ENCODE measurements at regions not wholly inside any gene's neighbourhood (a gene's known extent, or its start where the extent isn't known, plus 50 kb on each side); places are given as distances from the start of the nearest gene placed in this dataset.
"Not testable (repeated sequence)": the region's sequence is repeated elsewhere in the genome, so short reads cannot be mapped to it uniquely, and the experiment has no call there.

DNA sequence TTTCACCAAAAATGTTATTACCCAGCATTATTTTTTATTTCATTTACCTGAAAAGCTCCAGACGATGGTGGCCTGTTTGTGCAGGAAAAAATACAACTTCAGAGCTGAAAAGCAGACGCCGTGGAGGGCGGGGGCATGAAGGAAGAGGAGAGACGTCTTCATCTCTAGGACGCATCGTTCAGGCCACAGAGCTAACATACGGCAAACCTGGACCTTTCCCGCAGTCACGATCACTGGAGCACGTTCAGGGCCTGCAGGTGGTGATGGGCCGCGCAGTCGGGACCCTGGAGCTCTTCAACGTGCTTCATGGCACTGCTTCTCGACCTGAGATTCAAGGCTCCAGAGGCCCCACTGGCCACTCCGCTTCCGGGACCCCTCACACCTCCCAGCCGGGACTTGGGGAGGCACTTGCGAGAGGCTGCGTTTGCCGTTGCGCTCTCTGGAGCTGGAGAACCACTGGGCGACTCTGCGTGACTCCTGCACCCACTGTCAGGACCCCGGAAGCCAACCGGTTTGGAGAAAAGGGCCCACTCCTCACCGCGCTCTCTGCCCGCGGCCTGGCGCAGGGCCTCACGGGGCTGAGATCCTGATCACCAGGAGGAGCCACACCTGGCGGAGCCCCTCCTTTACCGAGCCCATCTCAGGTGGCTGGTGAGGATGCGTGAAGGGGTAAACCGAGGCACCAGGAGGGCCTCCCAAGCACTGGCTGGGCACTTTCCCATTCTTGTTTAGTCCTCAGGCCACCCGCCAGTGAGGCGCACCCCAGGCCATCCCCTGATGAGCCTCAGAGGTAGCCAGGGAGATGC is 164.4 kb upstream of the AFDN start:
- DNase-seq (ENCODE audit: low spot score): no peak

DNA sequence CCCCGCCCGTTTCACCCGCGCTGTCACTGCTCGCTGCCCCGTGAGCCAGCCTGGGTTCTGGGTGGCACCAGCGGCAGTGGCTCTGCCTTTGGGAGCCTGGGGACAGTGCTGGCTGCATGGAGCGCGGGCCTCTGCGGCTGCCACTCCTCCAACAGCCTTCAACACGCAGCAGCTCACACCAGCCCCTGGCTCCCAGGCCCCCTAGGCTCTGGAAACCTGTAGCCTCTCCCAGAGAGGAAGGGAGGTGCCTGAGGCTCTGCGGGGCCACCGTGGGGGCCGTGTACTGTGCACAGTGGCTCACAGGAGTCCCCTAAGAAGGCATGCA is 163.9 kb upstream of the AFDN start:
- FAIRE-seq (no peak), DNase-seq (ENCODE audit: low spot score) (no peak)

More for the DNA sequence above, 164.4 kb upstream of the AFDN start:
- no peak for FAIRE-seq

DNA sequence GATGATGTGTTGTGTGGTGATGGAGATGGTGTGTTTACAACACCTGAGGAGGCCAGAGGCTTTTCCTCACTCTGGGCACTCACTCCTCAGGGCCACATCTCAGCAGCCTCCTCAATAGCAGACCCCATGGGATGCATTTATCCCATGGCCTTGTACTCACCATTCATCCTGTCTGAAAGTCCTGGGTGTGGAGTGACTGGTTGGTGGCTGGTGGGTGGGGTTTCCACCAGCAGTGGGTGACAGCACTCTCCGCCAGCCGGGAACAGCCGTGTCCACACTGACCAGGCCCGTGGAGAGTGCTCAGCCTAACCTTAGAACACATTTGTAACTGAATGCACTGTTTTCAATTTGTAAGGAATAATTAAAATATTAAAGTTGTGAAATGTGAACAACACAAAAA is 163.4 kb upstream of the AFDN start:
- no peak for DNase-seq (ENCODE audit: low spot score)
- FAIRE-seq: no peak

DNA sequence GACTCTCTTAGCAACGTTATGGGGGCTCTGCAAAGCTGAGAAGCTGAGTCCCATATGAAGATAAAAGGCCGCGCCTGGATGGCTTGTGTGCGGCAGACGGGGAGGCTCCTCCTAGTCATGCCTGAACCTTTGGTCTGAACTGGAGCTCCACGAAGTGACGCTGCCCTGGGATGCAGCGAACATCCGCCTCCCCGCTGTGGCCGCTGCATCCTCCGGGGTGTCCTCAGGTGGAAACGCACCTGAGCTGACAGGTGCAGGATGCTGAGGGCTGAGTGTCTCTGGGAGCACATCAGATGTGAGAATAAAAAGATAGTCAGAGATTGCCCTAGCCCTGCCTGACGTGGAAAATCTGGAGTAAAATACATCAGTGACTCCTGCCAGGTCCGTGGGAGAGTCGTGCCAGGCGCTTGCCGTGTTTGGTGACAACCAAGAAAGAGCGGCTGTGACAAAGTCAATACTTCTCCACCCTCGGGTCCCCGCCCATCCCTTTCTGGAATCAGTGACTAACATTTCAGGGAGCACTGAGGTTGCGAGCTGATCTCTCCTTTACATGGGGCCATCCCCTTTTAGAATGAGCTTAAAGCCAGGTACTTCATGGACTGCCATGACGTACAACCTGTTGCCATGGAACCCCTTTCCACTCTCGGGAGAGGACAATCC is 162.8 kb upstream of the AFDN start:
- no peak for DNase-seq (ENCODE audit: low spot score)
- no peak for FAIRE-seq

DNA sequence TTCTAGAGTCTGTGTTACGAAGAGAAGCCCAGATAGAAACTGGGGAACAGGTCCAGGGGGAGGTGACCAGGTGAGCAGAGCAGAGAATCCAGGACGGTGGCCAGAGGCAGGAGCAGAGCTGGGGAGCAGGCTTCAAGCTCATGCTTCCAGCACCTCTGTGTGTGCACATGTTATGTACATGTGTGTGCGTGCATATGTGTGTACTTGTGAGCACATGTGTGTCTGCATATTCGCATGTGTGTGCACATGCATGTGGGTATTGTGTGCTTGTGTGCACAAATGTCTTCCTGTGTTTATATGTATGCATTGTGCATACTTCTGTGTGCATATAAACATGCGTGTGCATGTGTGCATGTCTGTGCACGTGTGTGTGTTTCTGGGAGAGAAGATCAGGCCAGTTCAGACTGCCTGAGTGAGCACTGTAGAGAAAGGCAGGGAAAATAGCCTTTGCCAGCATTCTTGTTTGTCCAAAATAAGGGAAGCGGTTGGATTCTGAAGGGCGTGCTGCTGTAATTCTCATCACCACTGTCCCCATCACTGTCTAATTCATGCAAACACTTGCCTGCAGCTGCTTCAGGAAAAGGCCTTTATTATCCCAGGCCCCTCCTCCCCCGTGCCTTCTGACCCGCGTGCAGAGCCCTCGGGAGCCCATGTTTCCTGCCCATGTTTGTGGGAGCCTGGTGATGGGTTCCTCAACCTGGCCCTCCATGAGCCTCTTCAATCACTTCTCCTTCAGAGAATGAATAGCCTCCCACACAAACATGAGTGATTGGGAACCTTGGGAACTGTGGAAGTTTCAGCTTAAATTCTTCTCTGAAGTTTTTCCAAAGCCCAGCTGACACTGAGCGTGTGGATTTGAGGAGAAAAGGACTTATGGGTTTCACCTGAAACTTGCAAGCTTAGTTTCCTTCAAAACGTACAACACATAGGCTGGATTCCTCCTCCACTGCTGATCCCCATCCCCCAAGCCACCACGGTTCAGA is 161.7 kb upstream of the AFDN start:
- DNase-seq (ENCODE audit: low spot score) (no peak), FAIRE-seq (no peak)

DNA sequence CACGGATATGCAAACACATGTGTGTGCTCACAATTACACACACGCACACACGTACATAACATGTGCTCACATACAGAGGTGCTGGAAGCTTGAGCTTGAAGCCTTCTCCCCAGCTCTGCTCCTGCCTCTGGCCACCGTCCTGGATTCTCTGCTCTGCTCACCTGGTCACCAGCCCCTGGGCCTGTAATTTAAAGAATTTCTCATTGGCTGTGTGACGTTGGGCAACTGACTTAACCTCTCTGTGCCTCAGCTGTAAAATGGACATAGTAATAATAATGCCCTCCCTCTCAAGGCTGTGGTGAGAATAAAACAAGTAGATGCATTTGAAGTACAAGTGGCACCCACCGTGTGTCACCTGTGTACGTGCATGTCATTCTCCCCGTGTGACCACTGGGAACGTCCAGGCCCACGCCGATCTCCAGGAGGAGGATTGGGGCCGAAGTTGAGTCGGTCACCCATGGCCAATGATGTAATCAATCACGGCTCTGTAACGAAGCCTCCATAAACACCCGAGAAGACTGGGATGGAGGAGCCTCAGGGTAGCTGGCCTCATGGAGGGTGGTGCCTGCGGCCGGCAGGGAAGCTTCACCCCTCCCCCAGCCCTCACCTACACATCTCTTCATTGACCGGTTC is 160.9 kb upstream of the AFDN start:
- no peak for DNase-seq (ENCODE audit: low spot score)
- no peak for FAIRE-seq

DNA sequence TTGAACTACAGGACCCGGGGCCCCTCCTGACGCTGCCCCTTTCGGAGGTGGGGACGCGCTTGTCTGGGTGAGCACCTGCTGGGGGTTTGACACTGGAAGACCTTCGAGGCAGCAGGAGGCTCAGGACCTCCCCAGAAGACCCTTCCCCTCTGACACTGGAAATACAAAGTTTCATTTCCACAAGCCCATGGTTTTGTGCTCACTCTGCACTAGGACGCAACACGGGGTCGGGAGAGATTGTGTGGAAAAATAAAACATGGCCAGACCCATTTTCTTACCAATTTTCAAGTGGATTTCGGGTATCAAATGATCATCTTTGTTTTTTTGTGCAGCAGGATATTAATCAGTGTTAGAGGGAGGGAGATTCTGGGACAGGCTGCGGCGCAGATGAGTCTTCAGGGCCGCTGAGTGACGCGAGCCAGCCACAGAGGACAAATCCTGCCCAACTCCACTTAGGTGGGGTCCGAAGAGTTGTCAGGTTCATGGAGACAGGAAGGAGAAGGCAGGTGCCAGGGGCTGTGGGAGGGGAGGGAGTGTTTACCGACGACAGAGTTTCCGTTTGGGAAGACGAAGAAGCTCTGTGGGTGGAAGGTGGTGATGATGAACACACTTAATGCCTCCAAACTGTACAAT is 160.0 kb upstream of the AFDN start:
- no peak for FAIRE-seq

DNA sequence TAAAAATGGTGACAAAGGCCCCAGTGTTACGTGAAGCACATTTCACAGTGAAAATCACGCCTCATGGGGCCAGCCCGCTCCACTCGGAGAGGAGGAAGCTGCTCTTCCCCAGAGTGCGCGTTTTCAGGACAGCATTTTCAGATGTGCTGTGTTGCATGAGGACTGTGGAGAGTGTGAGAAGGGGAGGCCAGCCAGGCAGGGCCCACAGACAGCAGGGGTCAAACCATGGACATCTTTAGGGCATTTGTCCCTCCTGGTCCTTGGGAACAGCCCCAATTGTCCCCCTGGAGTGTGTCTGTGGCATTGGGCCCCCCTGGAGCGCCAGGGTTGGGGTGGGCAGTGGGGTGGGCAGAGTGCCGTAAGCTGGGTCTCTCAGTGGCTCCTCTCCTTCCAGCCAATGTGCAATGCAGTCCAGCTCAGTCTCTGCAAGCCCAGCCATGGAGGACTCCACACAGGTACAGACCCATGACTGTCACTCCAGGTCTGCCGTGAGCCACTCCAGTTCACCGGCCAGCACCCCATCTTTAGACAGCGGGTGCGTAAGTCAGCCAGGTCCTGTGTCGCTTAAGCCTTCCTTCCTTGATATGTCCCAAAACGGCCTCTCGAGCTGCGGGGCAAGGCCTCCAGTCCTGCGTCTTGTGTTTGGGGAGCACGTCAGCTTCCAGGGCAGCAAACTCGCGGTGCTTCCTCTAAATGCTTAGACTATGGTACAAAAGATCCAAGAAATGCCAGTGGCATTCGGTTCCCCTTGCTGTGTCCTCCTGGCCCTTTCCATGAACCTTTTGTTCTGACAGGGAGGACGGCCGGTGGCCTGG is 159.3 kb upstream of the AFDN start:
- DNase-seq (ENCODE audit: low spot score): no peak
- no peak for FAIRE-seq

More for the DNA sequence above, 160.0 kb upstream of the AFDN start:
- DNase-seq (ENCODE audit: low spot score): no peak

DNA sequence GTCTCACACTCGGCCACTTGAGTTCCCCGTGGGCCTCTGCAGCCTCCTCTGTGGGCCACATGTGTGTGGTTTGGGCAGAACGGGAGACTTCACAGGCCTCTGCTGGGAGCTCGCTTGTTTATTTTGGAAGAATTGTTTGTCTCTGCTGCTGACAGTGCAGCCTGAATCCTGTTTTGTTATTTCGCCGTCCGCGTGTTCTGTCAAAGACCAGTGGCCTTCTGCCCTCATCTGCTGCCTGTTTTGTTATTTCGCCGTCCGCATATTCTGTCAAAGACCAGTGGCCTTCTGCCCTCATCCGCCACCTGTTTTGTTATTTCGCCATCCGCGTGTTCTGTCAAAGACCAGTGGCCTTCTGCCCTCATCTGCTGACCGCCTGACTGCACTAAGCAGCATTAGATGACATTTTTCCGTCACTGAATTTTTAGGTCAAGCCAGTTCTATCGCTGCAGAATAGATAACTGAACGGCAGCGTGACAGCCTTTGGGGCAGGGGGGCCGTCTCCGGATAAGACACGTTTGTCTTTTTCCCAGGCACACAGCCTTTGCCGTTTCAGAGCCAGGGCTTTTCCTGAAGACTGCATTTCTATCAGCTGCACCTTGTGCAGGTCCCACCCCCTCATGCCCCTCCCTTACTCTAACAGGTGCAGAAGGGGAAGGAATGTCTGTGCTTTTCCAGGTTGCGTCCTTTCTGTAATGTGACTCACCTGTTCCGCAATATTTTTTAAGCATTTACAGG is 158.5 kb upstream of the AFDN start:
- FAIRE-seq (no peak), DNase-seq (ENCODE audit: low spot score) (no peak)

DNA sequence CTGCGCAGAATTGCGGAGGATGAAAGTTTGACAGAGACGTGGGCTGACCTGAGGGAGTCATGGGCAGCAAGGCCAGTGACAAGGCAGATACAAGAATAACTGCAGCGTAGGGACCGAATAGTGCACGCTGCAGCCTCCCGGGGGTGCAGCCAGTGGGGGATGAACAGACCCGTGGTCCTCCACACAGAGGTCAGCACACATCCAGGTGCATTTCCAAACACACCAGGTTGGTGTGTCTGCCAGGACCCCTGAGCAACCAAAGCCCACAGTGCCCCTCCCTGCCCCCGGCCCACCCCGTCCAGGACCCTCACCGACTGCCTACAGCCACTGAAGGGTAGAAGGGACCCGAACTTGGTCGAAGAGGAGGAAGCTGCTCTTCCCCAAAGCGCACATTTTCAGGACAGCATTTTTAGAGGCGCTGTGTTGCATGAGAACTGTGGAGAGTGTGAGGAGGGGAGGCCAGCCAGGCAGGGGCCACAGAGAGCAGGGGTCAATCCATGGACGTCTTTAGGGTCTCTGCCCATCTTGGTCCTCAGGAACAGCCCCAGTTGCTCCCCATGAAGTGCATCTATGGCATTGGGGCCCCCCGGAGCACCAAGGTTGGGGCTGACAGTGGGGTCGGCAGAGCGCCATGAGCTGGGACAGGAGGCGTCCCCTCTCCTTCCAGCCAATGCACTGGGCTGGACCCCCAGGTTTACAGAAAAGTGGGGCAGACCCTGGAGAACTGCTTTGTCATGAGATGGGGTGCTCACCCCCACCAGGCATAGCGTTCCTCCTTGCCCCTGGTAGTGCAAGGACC is 157.8 kb upstream of the AFDN start:
- no peak for DNase-seq (ENCODE audit: low spot score)
- no peak for FAIRE-seq

DNA sequence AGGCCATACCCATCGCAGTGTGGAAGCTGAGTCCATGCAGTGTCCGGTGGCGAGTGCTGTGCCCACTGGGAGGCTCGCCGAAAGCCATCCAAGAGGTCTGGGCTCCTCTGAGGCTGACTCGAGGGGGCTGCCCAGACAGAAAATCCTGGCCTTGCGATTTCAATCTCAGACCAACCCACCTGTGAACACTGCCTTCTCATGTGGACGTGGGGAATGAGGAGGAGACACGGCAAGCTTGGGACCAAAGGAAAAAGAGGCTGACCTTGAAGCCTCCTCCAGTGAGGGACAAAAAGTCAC is 157.2 kb upstream of the AFDN start:
- DNase-seq (ENCODE audit: low spot score) (no peak), FAIRE-seq (no peak)

DNA sequence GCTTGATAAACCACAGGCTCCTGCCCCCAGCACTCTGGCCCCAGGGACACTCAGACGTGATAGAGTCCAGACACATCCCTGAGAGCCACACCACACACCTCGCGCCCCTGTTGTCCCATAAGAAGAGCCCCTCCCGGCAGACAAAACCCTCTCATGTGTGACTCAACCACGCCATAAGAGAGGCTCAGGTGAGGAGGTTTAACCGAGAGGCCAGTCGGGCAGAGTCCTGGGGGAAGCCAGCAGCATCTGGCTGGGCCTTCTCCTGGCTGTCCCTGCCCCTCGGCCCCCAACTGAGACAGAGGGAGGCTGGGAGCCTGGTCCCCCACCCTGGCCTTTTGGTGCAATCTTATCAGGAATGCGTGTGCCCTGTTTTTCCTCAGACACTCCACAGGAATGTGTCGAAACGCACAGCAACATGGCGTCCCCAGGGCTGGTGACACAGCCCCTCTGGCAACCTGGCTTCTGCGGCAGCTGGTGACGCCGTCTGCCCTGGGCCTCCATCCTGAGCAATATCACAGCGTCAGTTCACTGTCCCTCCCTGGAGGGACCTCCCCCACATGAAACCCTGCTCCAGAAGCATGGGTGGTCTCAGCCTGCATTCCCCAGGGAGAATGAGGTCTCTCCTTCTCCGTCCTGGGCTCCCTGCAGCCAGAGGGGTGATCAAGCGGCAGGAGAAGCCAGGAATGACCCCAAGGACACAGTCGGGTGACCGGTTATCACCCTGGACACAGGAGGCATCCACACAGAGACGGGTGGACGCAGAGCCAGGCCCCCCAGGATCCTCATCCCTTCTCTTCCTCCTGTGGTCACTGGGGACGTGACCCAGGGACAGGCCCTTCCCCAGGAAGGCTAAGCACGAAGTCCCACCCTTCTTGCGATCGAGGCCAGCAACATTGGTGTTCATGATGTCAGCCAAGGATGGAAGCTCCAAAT is 156.6 kb upstream of the AFDN start:
- FAIRE-seq: no peak
- no peak for DNase-seq (ENCODE audit: low spot score)

DNA sequence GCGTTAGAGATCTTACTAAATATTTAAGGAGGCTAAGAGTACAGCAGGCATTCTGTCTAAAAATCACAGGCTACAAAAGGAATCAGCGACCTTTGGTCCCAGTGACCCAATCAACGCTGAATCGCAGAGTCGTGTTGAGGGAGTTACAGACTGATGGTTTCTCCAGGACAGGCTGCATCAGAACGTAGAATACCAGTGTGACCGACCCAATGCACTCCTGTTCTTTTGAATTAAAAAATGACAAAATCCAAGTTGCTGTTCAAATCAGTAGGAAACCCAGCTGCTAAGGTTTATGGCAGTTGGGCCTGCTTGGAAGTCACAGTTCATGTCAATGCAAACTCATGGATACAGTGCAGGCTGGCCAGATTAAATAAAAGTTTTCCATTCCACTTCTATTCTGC is 155.8 kb upstream of the AFDN start:
- FAIRE-seq: no peak
- DNase-seq (ENCODE audit: low spot score): no peak

DNA sequence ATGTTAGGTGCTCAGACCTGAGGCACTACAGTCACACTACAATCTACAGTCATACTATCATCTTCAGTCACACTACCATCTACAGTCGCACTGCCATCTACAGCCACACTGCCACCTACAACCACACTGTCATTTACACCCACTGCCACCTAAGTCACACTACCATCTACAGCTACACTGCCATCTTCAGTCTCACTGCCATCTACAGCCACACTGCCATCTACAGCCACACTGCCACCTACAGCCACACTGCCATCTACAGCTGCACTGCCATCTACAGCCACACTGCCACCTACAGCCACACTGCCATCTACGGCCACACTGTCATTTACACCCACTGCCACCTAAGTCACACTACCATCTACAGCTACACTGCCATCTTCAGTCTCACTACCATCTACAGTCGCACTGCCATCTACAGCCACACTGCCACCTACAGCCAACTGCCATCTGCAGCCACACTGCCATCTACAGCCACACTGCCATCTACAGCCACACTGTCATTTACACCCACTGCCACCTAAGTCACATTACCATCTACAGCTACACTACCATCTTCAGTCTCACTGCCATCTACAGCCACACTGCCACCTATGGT is 155.2 kb upstream of the AFDN start:
- not testable (repeated sequence) for FAIRE-seq; DNase-seq (ENCODE audit: low spot score)

DNA sequence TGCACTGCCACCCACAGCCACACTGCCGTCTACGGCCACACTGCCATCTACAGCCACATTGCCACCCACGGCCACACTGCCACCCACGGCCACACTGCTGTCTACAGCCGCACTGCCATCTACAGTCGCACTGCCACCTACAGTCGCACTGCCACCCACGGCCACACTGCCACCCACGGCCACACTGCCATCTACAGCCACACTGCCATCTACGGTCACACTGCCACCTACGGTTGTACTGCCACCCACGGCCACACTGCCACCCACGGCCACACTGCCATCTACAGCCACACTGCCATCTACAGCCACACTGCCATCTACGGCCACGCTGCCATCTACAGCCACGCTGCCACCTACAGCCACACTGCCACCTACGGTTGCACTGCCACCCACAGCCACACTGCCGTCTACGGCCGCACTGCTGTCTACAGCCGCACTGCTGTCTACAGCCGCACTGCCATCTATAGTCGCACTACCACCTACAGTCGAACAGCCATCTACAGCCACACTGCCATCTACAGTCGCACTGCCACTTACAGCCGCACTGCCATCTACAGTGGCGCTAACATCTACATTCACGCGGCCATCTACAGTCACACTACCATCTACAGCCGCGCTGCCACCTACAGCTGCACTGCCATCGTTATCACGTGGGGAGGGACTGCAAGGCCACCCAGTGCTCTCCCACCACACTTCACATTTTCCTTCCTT is 154.6 kb upstream of the AFDN start:
- FAIRE-seq: no peak
- no peak for DNase-seq (ENCODE audit: low spot score)

DNA sequence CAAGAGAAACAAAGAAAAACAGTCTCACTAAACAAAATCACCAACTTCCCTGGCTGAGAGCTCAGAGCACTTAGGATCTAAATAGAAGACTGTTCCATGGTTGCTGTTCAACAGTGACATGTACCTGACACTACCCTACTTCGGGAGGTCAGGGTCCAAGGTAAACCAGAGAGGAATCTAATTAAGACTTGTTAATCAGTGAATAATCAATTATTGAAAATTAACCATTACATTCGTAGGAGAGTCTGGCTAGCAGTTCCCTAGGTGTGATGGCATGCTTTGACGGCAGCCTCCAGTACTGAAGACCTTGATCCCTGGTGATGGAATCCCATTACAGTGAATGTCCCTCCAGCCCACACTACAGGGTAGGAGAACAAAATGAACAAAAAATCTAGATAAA is 154.0 kb upstream of the AFDN start:
- no peak for FAIRE-seq
- DNase-seq (ENCODE audit: low spot score): no peak

DNA sequence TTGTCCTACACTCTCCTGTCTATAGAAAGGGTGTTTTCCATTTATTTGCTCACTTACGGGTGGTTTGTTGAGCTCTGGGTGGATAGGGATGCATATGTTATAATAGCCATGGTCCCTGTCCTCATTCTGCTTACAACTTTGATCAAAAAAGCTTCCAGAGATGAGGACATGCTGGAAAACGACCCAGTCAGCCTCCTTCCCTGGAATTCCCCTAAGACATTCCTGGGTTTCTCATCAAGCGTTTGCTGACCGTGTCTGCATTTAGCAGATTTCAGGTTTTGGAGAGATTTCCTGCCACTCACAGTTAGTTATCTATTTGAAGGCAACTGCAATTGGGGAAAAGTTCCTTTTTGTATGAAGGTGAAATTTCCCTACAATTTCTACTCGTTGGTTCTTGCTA is 152.8 kb upstream of the AFDN start:
- no peak for FAIRE-seq
- DNase-seq (ENCODE audit: low spot score): no peak

Measured in RCC 7860 (cell line).